H1 (cell line): ENCODE measurements at regions not wholly inside any gene's neighbourhood (a gene's known extent, or its start where the extent isn't known, plus 50 kb on each side); places are given as distances from the start of the nearest gene placed in this dataset.

Source experiments
- CTCF ChIA-PET: fragments of 300-600 bp; sonication (Branson Sonifier 250); formaldehyde crosslinking; loops from one replicate; lab custom pipeline; 2021; ENCODE audit not compliant: partially characterized antibody; lab: Charles Lee
- POLR2A ChIA-PET: fragments of 300-600 bp; sonication (Branson Sonifier 250); formaldehyde crosslinking; loops from one replicate; lab custom pipeline; 2021; ENCODE audit warnings: inconsistent platforms; ENCODE audit not compliant: partially characterized antibody; lab: Charles Lee
- DNase-seq, 2 experiments: peaks; one replicate each; pipeline versions ENCODE4 v3.0.0 to v3.0.0-alpha.2; 2010 to 2022; ENCODE audit warnings: low spot score in 2 of 2, low read depth in 1 of 2, mixed read lengths in 1 of 2
- FAIRE-seq: peaks from 2 replicates; lab custom pipeline; 2011; peaks lifted over from hg19 to GRCh38; lab: Jason Lieb, UNC
- H2AFZ ChIP-seq: 2 replicates; pipeline ENCODE4 v1.8.1; 2012; ENCODE audit warnings: low read length, inconsistent platforms
- H2AK5ac ChIP-seq: 2 replicates; pipeline ENCODE4 v1.6.1; 2013; ENCODE audit warnings: low read depth, low read length
- H2BK120ac ChIP-seq: replicated peaks from 2 replicates; pipeline ENCODE3; 2013; ENCODE audit warnings: low read depth, low read length, inconsistent platforms
- H2BK12ac ChIP-seq: 2 replicates; pipeline ENCODE4 v1.6.1; 2013; ENCODE audit warnings: low read depth, low read length
- H2BK15ac ChIP-seq: 2 replicates; pipeline ENCODE4 v1.6.1; 2013; ENCODE audit warnings: low read length
- H2BK20ac ChIP-seq: 2 replicates; pipeline ENCODE4 v1.6.1; 2013; ENCODE audit warnings: low read length
- H2BK5ac ChIP-seq: 2 replicates; pipeline ENCODE4 v1.6.1; 2013; ENCODE audit warnings: low read depth, low read length
- H3K14ac ChIP-seq: 2 replicates; pipeline ENCODE4 v1.6.1; 2013; ENCODE audit warnings: inconsistent platforms; ENCODE audit not compliant: insufficient read length
- H3K18ac ChIP-seq: 2 replicates; pipeline ENCODE4 v1.6.1; 2013; ENCODE audit warnings: low read length; ENCODE audit errors: extremely low read depth
- H3K23ac ChIP-seq: 2 replicates; pipeline ENCODE4 v1.6.1; 2013; ENCODE audit warnings: inconsistent platforms; ENCODE audit not compliant: insufficient read length
- H3K23me2 ChIP-seq: 2 replicates; pipeline ENCODE4 v1.6.1; 2013; ENCODE audit warnings: low read depth, low read length
- H3K27ac ChIP-seq: 2 replicates; pipeline ENCODE4 v1.6.1; 2011; ENCODE audit warnings: low read depth, low read length, inconsistent platforms
- H3K27me3 ChIP-seq, 4 experiments: replicated peaks in 1 of 4; 1 replicate in 1 of 4; 2 replicates in 3 of 4; pipeline versions ENCODE4 v1.6.1 to v1.8.1; 2011 to 2013; ENCODE audit warnings: low read length in 3 of 4, mild to moderate bottlenecking in 3 of 4, inconsistent platforms in 2 of 4, mixed read lengths in 2 of 4, moderate library complexity in 1 of 4; ENCODE audit not compliant: control insufficient read depth in 3 of 4, insufficient read depth in 3 of 4; ENCODE audit errors: extremely low read depth in 1 of 4
- H3K36me3 ChIP-seq, 4 experiments: 2 replicates each; pipeline versions ENCODE4 v1.6.1 to v1.8.1; 2011 to 2013; ENCODE audit warnings: mild to moderate bottlenecking in 4 of 4, low read length in 3 of 4, moderate library complexity in 2 of 4, control low read depth in 1 of 4, inconsistent platforms in 1 of 4; ENCODE audit not compliant: insufficient read depth in 4 of 4, control insufficient read depth in 2 of 4
- H3K4ac ChIP-seq: replicated peaks from 2 replicates; pipeline ENCODE3; 2013; ENCODE audit warnings: low read length, low read depth, mixed read lengths, inconsistent platforms; ENCODE audit not compliant: insufficient read length
- H3K4me1 ChIP-seq, 4 experiments: replicated peaks in 1 of 4; 1 replicate in 1 of 4; 2 replicates in 3 of 4; pipeline versions ENCODE4 v1.6.1 to v1.8.1; 2011 to 2013; ENCODE audit warnings: low read length in 3 of 4, inconsistent platforms in 2 of 4, mixed read lengths in 1 of 4; ENCODE audit not compliant: insufficient read depth in 4 of 4, control insufficient read depth in 3 of 4
- H3K4me2 ChIP-seq, 2 experiments: 2 replicates each; pipeline versions ENCODE4 v1.6.1 to v1.8.1; 2011 to 2013; ENCODE audit warnings: low read depth in 2 of 2, low read length in 2 of 2, control low read depth in 1 of 2, inconsistent platforms in 1 of 2, mild to moderate bottlenecking in 1 of 2; ENCODE audit not compliant: insufficient read depth in 1 of 2
- H3K4me3 ChIP-seq, 4 experiments: fragments of 200-600, 300-600 bp in 1 of 4; sonication (generic), shearing (Covaris generic), sonication (Bioruptor Twin) in 1 of 4; 2 replicates each; pipeline versions ENCODE4 v1.5.1 to v1.8.1; 2011 to 2016; ENCODE audit warnings: low read length in 4 of 4, low read depth in 3 of 4, control low read depth in 2 of 4, inconsistent platforms in 2 of 4, mild to moderate bottlenecking in 2 of 4, mixed read lengths in 1 of 4, moderate library complexity in 1 of 4; ENCODE audit not compliant: insufficient read depth in 2 of 4; ENCODE audit errors: extremely low read depth in 1 of 4
- H3K56ac ChIP-seq: replicated peaks from 2 replicates; pipeline ENCODE3; 2013; ENCODE audit warnings: low read depth, mild to moderate bottlenecking, mixed read lengths, low read length, inconsistent platforms; ENCODE audit not compliant: insufficient read length
- H3K79me1 ChIP-seq: 2 replicates; pipeline ENCODE4 v1.6.1; 2013; ENCODE audit warnings: low read depth, low read length, control low read depth
- H3K79me2 ChIP-seq, 2 experiments: 2 replicates each; pipeline versions ENCODE4 v1.6.1 to v1.8.1; 2012 to 2013; ENCODE audit warnings: low read length in 2 of 2, mild to moderate bottlenecking in 2 of 2, inconsistent platforms in 1 of 2; ENCODE audit not compliant: insufficient read depth in 2 of 2, control insufficient read depth in 1 of 2
- H3K9ac ChIP-seq, 4 experiments: replicated peaks in 1 of 4; 1 replicate in 1 of 4; 2 replicates in 3 of 4; pipeline versions ENCODE4 v1.6.1 to v1.8.1; 2011 to 2013; ENCODE audit warnings: low read depth in 3 of 4, low read length in 3 of 4, control low read depth in 2 of 4, mild to moderate bottlenecking in 2 of 4, moderate library complexity in 2 of 4, inconsistent platforms in 1 of 4; ENCODE audit errors: extremely low read depth in 1 of 4
- H3K9me3 ChIP-seq, 2 experiments: 2 replicates each; pipeline versions ENCODE4 v1.6.1 to v1.8.1; 2012 to 2013; ENCODE audit warnings: mild to moderate bottlenecking in 2 of 2, moderate library complexity in 2 of 2, control low read depth in 1 of 2, inconsistent platforms in 1 of 2, low read depth in 1 of 2, low read length in 1 of 2, mixed read lengths in 1 of 2; ENCODE audit not compliant: insufficient read depth in 2 of 2
- H4K20me1 ChIP-seq, 2 experiments: replicated peaks in 1 of 2; 2 replicates each; pipeline versions ENCODE3 to v1.8.1; 2011 to 2013; ENCODE audit warnings: inconsistent platforms in 2 of 2, low read length in 2 of 2, mild to moderate bottlenecking in 1 of 2; ENCODE audit not compliant: insufficient read depth in 2 of 2, control insufficient read depth in 1 of 2
- H4K5ac ChIP-seq: 2 replicates; pipeline ENCODE4 v1.6.1; 2013; ENCODE audit warnings: low read length, low read depth, mixed read lengths, inconsistent platforms; ENCODE audit not compliant: insufficient read length
- H4K8ac ChIP-seq: 2 replicates; pipeline ENCODE4 v1.8.0; 2013; ENCODE audit warnings: mild to moderate bottlenecking, moderate library complexity, low read length, inconsistent platforms; ENCODE audit not compliant: insufficient read depth; ENCODE audit errors: extremely low read depth
- H4K91ac ChIP-seq: replicated peaks from 2 replicates; pipeline ENCODE3; 2013; ENCODE audit warnings: low read length, mixed read lengths, inconsistent platforms; ENCODE audit not compliant: insufficient read length
- KDM5A ChIP-seq: fragments of 200-600 bp; IDR thresholded peaks from 2 replicates; pipeline ENCODE4 v1.7.1; 2012; ENCODE audit warnings: mild to moderate bottlenecking, low read length, inconsistent platforms, mixed read lengths
- PHF8 ChIP-seq: fragments of 200-600 bp; sonication (generic); conservative IDR thresholded peaks from 2 replicates; pipeline ENCODE4 v1.7.1; 2012; ENCODE audit warnings: low read depth, mild to moderate bottlenecking, inconsistent platforms, low read length, moderate library complexity
- SIX5 ChIP-seq: IDR thresholded peaks from 2 replicates; pipeline ENCODE4 v1.6.1; 2011; ENCODE audit warnings: mild to moderate bottlenecking, low read depth, low read length
- TAF1 ChIP-seq: IDR thresholded peaks from 2 replicates; pipeline ENCODE4 v1.6.1; 2011; ENCODE audit warnings: mild to moderate bottlenecking, low read depth, low read length
- WGBS, 2 experiments: shearing (Covaris generic) in 1 of 2; methylation state at CpG; one replicate each; pipeline versions ENCODE4 v1.1.6 to v1.1.7; 2013 to 2015; ENCODE audit warnings: low lambda C conversion rate in 2 of 2, mixed read lengths in 2 of 2, inconsistent platforms in 1 of 2, low coverage in 1 of 2, missing lambda C conversion rate in 1 of 2; ENCODE audit not compliant: insufficient replicate concordance in 2 of 2, insufficient coverage in 1 of 2, insufficient read length in 1 of 2; ENCODE audit errors: extremely low coverage in 1 of 2, missing lambda C conversion rate in 1 of 2; 5-methylcytosine and 5-hydroxymethylcytosine counted together

DNA sequence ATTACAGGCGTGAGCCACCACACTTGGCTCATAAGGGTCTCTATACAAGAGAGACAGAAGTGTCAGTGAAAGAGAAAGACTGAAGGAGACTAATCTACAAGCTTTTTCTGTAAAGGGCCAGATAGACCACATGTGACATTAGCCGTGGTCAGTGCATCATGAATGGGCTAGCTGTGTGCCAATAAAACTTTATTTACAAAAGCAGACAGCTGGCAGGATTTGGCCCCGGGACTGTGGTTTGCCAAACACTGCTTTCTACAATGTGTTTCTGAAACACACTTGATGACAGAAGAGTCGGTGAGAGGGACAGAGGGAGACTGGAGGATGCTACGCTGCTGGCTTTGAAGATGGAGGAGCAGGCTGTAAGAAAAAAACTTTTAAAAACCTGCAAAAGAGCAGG is 285.4 kb downstream of the TFAP2C start:
- H3K27ac ChIP-seq: no peak overlapping the region
- no peaks in the 10 kb centered on the region for H4K20me1 ChIP-seq
- H3K9ac ChIP-seq: no peak overlapping the region
- no peak overlapping the region for H3K4me2 ChIP-seq
- no peak overlapping the region for H2BK120ac ChIP-seq
- H3K23me2 ChIP-seq: no peaks in the 10 kb centered on the region
- H4K91ac ChIP-seq: no peak overlapping the region
- H4K8ac ChIP-seq: no peak overlapping the region
- H3K4ac ChIP-seq: no peak overlapping the region
- WGBS, 2 experiments: 86% methylated on average over 5 of the region's 5 CpGs; no CpG with 5 or more reads in 1 of the 2 experiments
- no peak overlapping the region for H2BK12ac ChIP-seq
- H2BK5ac ChIP-seq: no peak overlapping the region
- H4K5ac ChIP-seq: no peak overlapping the region
- CTCF ChIA-PET: interaction anchor here (0.6 kb wide), 1 partner anchor 80 kb away, joined by 3 read pairs; no protein-coding TSS in a partner anchor
- H3K9me3 ChIP-seq: peaks cover 0 to 5% of the 10 kb centered on the region in 2 experiments; a peak in 1 of 4 replicates
- no peak overlapping the region for H3K23ac ChIP-seq
- H2AFZ ChIP-seq: no peak overlapping the region
- H3K4me3 ChIP-seq: no peak overlapping the region
- no peaks in the 10 kb centered on the region; a peak in 1 of 7 replicates for H3K4me1 ChIP-seq
- no peak overlapping the region for H3K18ac ChIP-seq
- H2BK20ac ChIP-seq: no peak overlapping the region
- no peaks in the 10 kb centered on the region for H3K36me3 ChIP-seq
- TF ChIP-seq SIX5: no peak
- TF ChIP-seq KDM5A: no peak
- TF ChIP-seq TAF1: no peak
- no peak for TF ChIP-seq PHF8
- no peaks in the 10 kb centered on the region; a peak in 1 of 7 replicates for H3K27me3 ChIP-seq
- FAIRE-seq (no peak), DNase-seq (no peak)
- H3K79me1 ChIP-seq: no peaks in the 10 kb centered on the region
- no peak overlapping the region for H2AK5ac ChIP-seq
- no peaks in the 10 kb centered on the region for H3K79me2 ChIP-seq
- H2BK15ac ChIP-seq: no peak overlapping the region
- H3K56ac ChIP-seq: no peak overlapping the region
- POLR2A ChIA-PET: no interaction called here
- no peak overlapping the region for H3K14ac ChIP-seq
